MM.1S (cell line): ENCODE measurements at regions not wholly inside any gene's neighbourhood (a gene's known extent, or its start where the extent isn't known, plus 50 kb on each side); places are given as distances from the start of the nearest gene placed in this dataset.

Experiments used
- CTCF ChIP-seq: fragments of 300-600 bp; sonication (generic); IDR thresholded peaks from 2 replicates; pipeline ENCODE4 v1.5.1; 2016; ENCODE audit warnings: antibody characterized with exemption, low read length, mixed read lengths
- EZH2 ChIP-seq: fragments of 300-600 bp; sonication (generic); optimal IDR thresholded peaks from 2 replicates; pipeline ENCODE3; 2017; ENCODE audit warnings: low read depth, mild to moderate bottlenecking, antibody characterized with exemption, low read length, mixed read lengths
- EZH2phosphoT487 ChIP-seq: fragments of 300-600 bp; sonication (generic); IDR thresholded peaks from 2 replicates; pipeline ENCODE4 v1.6.1; 2018; ENCODE audit warnings: antibody characterized with exemption, low read length

GRCh38 chr1:38648417-38648816 lies 211.2 kb downstream of the RRAGC start:
- no peak for TF ChIP-seq EZH2
- TF ChIP-seq CTCF = no peak
- TF ChIP-seq EZH2phosphoT487 = no peak
